ENCODE measurements at regions not wholly inside any gene's neighbourhood (a gene's known extent, or its start where the extent isn't known, plus 50 kb on each side); places are given as distances from the start of the nearest gene placed in this dataset.

GRCh38 chr6:41404182-41404845, 68.9 kb downstream of the NCR2 start:
- peak; percentile 2 for DNase-seq

- DNase-seq: no peak
Measured at GRCh38 chr6:41405941-41406727, 70.7 kb downstream of the NCR2 start.

- no peak for DNase-seq
Measured at GRCh38 chr6:41406728-41407489, 71.5 kb downstream of the NCR2 start.

GRCh38 chr6:41408576-41408975, 73.2 kb downstream of the NCR2 start:
- DNase-seq: no peak

- no peak for DNase-seq
Measured at GRCh38 chr6:41408982-41409381, 73.6 kb downstream of the NCR2 start.

- no peak for DNase-seq
Measured at GRCh38 chr6:41409489-41409888, 74.1 kb downstream of the NCR2 start.

GRCh38 chr6:41411961-41412360, 76.6 kb downstream of the NCR2 start:
- no peak for DNase-seq

- DNase-seq: no peak
Measured at GRCh38 chr6:41413250-41413649, 77.8 kb downstream of the NCR2 start.

GRCh38 chr6:41416501-41416837, 81.1 kb downstream of the NCR2 start:
- no peak for DNase-seq

- no peak for DNase-seq
Measured at GRCh38 chr6:41418741-41419140, 83.3 kb downstream of the NCR2 start.

- no peak for DNase-seq
Measured at GRCh38 chr6:41419385-41419784, 84.0 kb downstream of the NCR2 start.

GRCh38 chr6:41420186-41420585, 84.8 kb downstream of the NCR2 start:
- no peak for DNase-seq

GRCh38 chr6:41422161-41422560, 86.8 kb downstream of the NCR2 start:
- no peak for DNase-seq

- DNase-seq: no peak
Measured at GRCh38 chr6:41423002-41423401, 87.6 kb downstream of the NCR2 start.

GRCh38 chr6:41424370-41425058, 89.1 kb downstream of the NCR2 start:
- DNase-seq: peak; percentile 79

GRCh38 chr6:41425511-41425910, 90.1 kb downstream of the NCR2 start:
- DNase-seq: no peak

- no peak for DNase-seq
Measured at GRCh38 chr6:41426438-41426851, 91.0 kb downstream of the NCR2 start.

GRCh38 chr6:41426888-41427641, 91.7 kb downstream of the NCR2 start:
- DNase-seq: no peak

GRCh38 chr6:41427642-41428335, 92.4 kb downstream of the NCR2 start:
- DNase-seq: peak; percentile 41

GRCh38 chr6:41428336-41428995, 93.1 kb downstream of the NCR2 start:
- DNase-seq: peak; percentile 18

GRCh38 chr6:41428996-41429421, 93.6 kb downstream of the NCR2 start:
- DNase-seq: peak; percentile 74

All from EL (cell line).